NCI-H1092 treated with DMSO at 0.1 percent for 48 hours (cell line): ENCODE measurements at regions not wholly inside any gene's neighbourhood (a gene's known extent, or its start where the extent isn't known, plus 50 kb on each side); places are given as distances from the start of the nearest gene placed in this dataset.

Source experiments
- DNase-seq: peaks from one replicate; lab custom pipeline; 2025; lab: John Stamatoyannopoulos, UW

GRCh38 chr10:44619975-44620374, 235.1 kb upstream of the CXCL12 start:
- no peak for DNase-seq

GRCh38 chr10:44627591-44628354, 242.9 kb upstream of the CXCL12 start:
- no peak for DNase-seq

GRCh38 chr10:44628921-44629320, 244.0 kb upstream of the CXCL12 start:
- no peak for DNase-seq

- DNase-seq: no peak
These were observed 250.3 kb upstream of the CXCL12 start for GRCh38 chr10:44635176-44635575.

GRCh38 chr10:44636625-44637024, 251.7 kb upstream of the CXCL12 start:
- DNase-seq: no peak

- no peak for DNase-seq
These were observed 255.5 kb upstream of the CXCL12 start for GRCh38 chr10:44640429-44640828.

- DNase-seq: no peak
These were observed 262.6 kb upstream of the CXCL12 start for GRCh38 chr10:44647473-44647872.

GRCh38 chr10:44647877-44648542, 263.1 kb upstream of the CXCL12 start:
- DNase-seq: no peak

GRCh38 chr10:44650691-44651661, 260.2 kb upstream of the TMEM72 start:
- no peak for DNase-seq

GRCh38 chr10:44651834-44652233, 259.3 kb upstream of the TMEM72 start:
- peak; percentile 14 for DNase-seq

- no peak for DNase-seq
These were observed 251.8 kb upstream of the TMEM72 start for GRCh38 chr10:44659320-44659719.

GRCh38 chr10:44660271-44660670, 250.9 kb upstream of the TMEM72 start:
- DNase-seq: no peak

- no peak for DNase-seq
These were observed 249.1 kb upstream of the TMEM72 start for GRCh38 chr10:44662051-44662450.

- DNase-seq: no peak
These were observed 242.8 kb upstream of the TMEM72 start for GRCh38 chr10:44668336-44668735.

- DNase-seq: no peak
These were observed 239.8 kb upstream of the TMEM72 start for GRCh38 chr10:44671319-44671718.

- no peak for DNase-seq
These were observed 237.7 kb upstream of the TMEM72 start for GRCh38 chr10:44673245-44673983.

GRCh38 chr10:44674536-44675386, 236.4 kb upstream of the TMEM72 start:
- DNase-seq: no peak

GRCh38 chr10:44675387-44675874, 235.7 kb upstream of the TMEM72 start:
- no peak for DNase-seq

- DNase-seq: no peak
These were observed 230.4 kb upstream of the TMEM72 start for GRCh38 chr10:44680764-44681163.

- DNase-seq: no peak
These were observed 228.6 kb upstream of the TMEM72 start for GRCh38 chr10:44682507-44682906.

GRCh38 chr10:44684661-44685060, 226.5 kb upstream of the TMEM72 start:
- no peak for DNase-seq
